ENCODE measurements at regions not wholly inside any gene's neighbourhood (a gene's known extent, or its start where the extent isn't known, plus 50 kb on each side); places are given as distances from the start of the nearest gene placed in this dataset.
"Not testable (repeated sequence)": the region's sequence is repeated elsewhere in the genome, so short reads cannot be mapped to it uniquely, and the experiment has no call there.

DNA sequence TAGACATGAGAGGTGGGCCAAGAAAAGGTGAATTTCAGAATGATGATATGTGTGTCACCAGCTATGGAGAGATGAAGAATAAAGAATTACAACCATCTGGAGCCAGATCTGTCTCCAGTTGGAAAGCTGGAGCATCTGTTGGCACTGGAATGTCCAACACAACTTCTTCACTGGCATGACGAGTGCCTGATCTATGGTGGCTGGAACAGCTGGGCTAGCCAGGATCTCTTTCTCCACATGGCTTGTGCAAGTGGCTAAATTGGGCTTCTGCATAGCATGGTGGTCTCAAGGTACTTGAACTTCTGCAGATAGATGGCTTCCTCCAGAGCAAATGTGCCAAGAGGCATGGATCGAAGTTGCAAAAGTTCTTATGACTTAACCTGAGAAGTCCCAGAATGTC, 256.1 kb upstream of the NCAM1 start:
- ATAC-seq (no peak), DNase-seq (ENCODE audit: low read depth, low spot score) (no peak)
- Histone ChIP-seq H3K27me3 (ENCODE audit: control insufficient read depth, insufficient read depth, low read length) (no peaks in the 10 kb centered on the region), H3K4me3 (ENCODE audit: low read depth in 2 of 2, low read length in 2 of 2) (no peak overlapping the region), H3K36me3 (ENCODE audit: control insufficient read depth, insufficient read depth, low read length) (no peaks in the 10 kb centered on the region), H3K27ac (ENCODE audit: low read length) (no peak overlapping the region), H3K4me1 (ENCODE audit: control insufficient read depth, insufficient read depth, low read length) (no peaks in the 10 kb centered on the region), H3K9me3 (ENCODE audit: control insufficient read depth, insufficient read depth, low read depth, low read length) (no peaks in the 10 kb centered on the region)
- in situ Hi-C loops (cut with HindIII; ENCODE audit: low pct_unique_long_range_greater_than_20kb, low sequenced_read_pairs), result no loop called here
- intact Hi-C loops (cut with micrococcal nuclease; ENCODE audit: unreplicated experiment), result no loop called here
- ChIA-PET CTCF (interaction anchor here (0.6 kb wide), 1 partner anchor 322 kb away, joined by 4 read pairs; no protein-coding TSS in a partner anchor), POLR2A (no interaction called here)
- TF ChIP-seq POLR2AphosphoS5 (IDR thresholded peaks at IDR 0.05; ENCODE audit: low read depth, low read length), result no peak
- TF ChIP-seq SIN3A (IDR thresholded peaks at IDR 0.05; ENCODE audit: borderline replicate concordance, insufficient read depth, low read depth, low read length), result no peak
- no peak for TF ChIP-seq TCF7L2 (IDR thresholded peaks at IDR 0.05; ENCODE audit: low read depth, low read length)
- TF ChIP-seq, protein P1, sequence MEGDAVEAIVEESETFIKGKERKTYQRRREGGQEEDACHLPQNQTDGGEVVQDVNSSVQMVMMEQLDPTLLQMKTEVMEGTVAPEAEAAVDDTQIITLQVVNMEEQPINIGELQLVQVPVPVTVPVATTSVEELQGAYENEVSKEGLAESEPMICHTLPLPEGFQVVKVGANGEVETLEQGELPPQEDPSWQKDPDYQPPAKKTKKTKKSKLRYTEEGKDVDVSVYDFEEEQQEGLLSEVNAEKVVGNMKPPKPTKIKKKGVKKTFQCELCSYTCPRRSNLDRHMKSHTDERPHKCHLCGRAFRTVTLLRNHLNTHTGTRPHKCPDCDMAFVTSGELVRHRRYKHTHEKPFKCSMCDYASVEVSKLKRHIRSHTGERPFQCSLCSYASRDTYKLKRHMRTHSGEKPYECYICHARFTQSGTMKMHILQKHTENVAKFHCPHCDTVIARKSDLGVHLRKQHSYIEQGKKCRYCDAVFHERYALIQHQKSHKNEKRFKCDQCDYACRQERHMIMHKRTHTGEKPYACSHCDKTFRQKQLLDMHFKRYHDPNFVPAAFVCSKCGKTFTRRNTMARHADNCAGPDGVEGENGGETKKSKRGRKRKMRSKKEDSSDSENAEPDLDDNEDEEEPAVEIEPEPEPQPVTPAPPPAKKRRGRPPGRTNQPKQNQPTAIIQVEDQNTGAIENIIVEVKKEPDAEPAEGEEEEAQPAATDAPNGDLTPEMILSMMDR (IDR thresholded peaks at IDR 0.05), result no peak
- TF ChIP-seq, protein P2, sequence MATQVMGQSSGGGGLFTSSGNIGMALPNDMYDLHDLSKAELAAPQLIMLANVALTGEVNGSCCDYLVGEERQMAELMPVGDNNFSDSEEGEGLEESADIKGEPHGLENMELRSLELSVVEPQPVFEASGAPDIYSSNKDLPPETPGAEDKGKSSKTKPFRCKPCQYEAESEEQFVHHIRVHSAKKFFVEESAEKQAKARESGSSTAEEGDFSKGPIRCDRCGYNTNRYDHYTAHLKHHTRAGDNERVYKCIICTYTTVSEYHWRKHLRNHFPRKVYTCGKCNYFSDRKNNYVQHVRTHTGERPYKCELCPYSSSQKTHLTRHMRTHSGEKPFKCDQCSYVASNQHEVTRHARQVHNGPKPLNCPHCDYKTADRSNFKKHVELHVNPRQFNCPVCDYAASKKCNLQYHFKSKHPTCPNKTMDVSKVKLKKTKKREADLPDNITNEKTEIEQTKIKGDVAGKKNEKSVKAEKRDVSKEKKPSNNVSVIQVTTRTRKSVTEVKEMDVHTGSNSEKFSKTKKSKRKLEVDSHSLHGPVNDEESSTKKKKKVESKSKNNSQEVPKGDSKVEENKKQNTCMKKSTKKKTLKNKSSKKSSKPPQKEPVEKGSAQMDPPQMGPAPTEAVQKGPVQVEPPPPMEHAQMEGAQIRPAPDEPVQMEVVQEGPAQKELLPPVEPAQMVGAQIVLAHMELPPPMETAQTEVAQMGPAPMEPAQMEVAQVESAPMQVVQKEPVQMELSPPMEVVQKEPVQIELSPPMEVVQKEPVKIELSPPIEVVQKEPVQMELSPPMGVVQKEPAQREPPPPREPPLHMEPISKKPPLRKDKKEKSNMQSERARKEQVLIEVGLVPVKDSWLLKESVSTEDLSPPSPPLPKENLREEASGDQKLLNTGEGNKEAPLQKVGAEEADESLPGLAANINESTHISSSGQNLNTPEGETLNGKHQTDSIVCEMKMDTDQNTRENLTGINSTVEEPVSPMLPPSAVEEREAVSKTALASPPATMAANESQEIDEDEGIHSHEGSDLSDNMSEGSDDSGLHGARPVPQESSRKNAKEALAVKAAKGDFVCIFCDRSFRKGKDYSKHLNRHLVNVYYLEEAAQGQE (IDR thresholded peaks at IDR 0.05; ENCODE audit: insufficient read depth in 1 of 2, low read depth in 2 of 2, low read length in 1 of 2), result no peak
- BruUV-seq (replicated peaks), result no TSS peak

DNA sequence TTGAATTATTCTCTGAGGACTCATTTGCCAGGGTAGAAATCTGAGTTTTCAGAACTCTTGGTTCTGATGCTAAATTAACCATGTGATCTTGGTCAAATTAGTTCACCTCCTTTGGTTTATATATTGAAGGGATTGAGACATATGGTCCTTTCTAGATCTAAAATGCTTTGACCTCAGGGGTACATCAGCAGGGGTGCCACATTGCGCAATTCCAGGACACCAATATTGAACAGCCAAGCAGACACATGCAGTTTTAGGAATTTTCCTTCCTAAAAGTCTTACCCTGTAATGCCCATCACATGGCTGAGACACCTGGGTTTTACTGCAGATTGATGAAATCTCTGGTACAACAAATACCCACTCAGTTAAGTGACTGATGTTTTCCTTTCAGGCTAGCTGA, 254.4 kb upstream of the NCAM1 start:
- no peaks in the 10 kb centered on the region for H3K36me3 ChIP-seq (ENCODE audit: control insufficient read depth, insufficient read depth, low read length)
- no peak overlapping the region for H3K4me3 ChIP-seq (ENCODE audit: low read depth in 2 of 2, low read length in 2 of 2)
- in situ Hi-C loops (cut with HindIII; ENCODE audit: low pct_unique_long_range_greater_than_20kb, low sequenced_read_pairs) (no loop called here), intact Hi-C loops (cut with micrococcal nuclease; ENCODE audit: unreplicated experiment) (no loop called here)
- H3K4me1 ChIP-seq (ENCODE audit: control insufficient read depth, insufficient read depth, low read length), result no peaks in the 10 kb centered on the region
- DNase-seq (ENCODE audit: low read depth, low spot score) (no peak), ATAC-seq (no peak)
- CTCF ChIA-PET, result no interaction called here
- no TSS peak for BruUV-seq (replicated peaks)
- H3K27me3 ChIP-seq (ENCODE audit: control insufficient read depth, insufficient read depth, low read length), result no peaks in the 10 kb centered on the region
- no peak overlapping the region for H3K27ac ChIP-seq (ENCODE audit: low read length)
- TF ChIP-seq, protein P2 (IDR thresholded peaks at IDR 0.05; ENCODE audit: insufficient read depth in 1 of 2, low read depth in 2 of 2, low read length in 1 of 2), result no peak
- no peak for TF ChIP-seq POLR2AphosphoS5 (IDR thresholded peaks at IDR 0.05; ENCODE audit: low read depth, low read length)
- TF ChIP-seq, protein P1 (IDR thresholded peaks at IDR 0.05), result no peak
- TF ChIP-seq TCF7L2 (IDR thresholded peaks at IDR 0.05; ENCODE audit: low read depth, low read length), result no peak
- no peak for TF ChIP-seq SIN3A (IDR thresholded peaks at IDR 0.05; ENCODE audit: borderline replicate concordance, insufficient read depth, low read depth, low read length)
- POLR2A ChIA-PET, result no interaction called here
- H3K9me3 ChIP-seq (ENCODE audit: control insufficient read depth, insufficient read depth, low read depth, low read length), result no peaks in the 10 kb centered on the region

DNA sequence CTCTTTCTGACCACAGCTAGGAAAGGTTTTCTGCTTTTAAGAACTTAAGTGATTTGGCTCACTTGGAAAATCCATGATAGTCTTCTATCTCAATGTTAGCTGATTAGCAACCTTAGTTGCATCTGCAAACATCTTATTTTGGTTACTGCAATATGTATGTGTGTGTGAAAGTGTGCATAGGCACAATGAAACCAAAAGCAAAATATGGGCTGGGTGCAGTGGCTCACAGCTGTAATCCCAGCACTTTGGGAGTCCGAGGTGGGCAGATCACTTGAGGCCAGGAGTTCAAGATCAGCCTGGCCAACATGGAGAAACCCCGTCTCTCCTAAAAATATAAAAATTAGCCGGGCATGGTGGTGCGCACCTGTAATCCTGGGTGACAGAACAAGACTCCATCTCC, 246.9 kb upstream of the NCAM1 start:
- H3K9me3 ChIP-seq (ENCODE audit: control insufficient read depth, insufficient read depth, low read depth, low read length); DNase-seq (ENCODE audit: low read depth, low spot score); H3K4me1 ChIP-seq (ENCODE audit: control insufficient read depth, insufficient read depth, low read length); POLR2A ChIA-PET; in situ Hi-C loops (cut with HindIII; ENCODE audit: low pct_unique_long_range_greater_than_20kb, low sequenced_read_pairs); CTCF ChIA-PET; H3K4me3 ChIP-seq (ENCODE audit: low read depth in 2 of 2, low read length in 2 of 2); intact Hi-C loops (cut with micrococcal nuclease; ENCODE audit: unreplicated experiment); ATAC-seq; H3K27me3 ChIP-seq (ENCODE audit: control insufficient read depth, insufficient read depth, low read length); H3K27ac ChIP-seq (ENCODE audit: low read length); BruUV-seq (replicated peaks); H3K36me3 ChIP-seq (ENCODE audit: control insufficient read depth, insufficient read depth, low read length): not testable (repeated sequence)
